Psoas muscle (tissue), 7 donors: ENCODE measurements at regions not wholly inside any gene's neighbourhood (a gene's known extent, or its start where the extent isn't known, plus 50 kb on each side); places are given as distances from the start of the nearest gene placed in this dataset.

Experiments
- ATAC-seq, 4 donors: fragments of 200-7000 bp; cut with Tn5 transposase; one replicate each; pipeline ENCODE4 v1.9.1; 2020; ENCODE audit warnings: moderate library complexity in 3 of 4, mild to moderate bottlenecking in 2 of 4
- DNase-seq, 2 donors: peaks; one replicate each; pipeline ENCODE4 v3.0.0-alpha.2; 2020
- H3K27ac ChIP-seq: fragments of 200-600 bp; one replicate; pipeline ENCODE4 v1.8.0; 2022
- H3K27me3 ChIP-seq, 3 donors: fragments of 200-600 bp in 1 of 3; one replicate each; pipeline versions ENCODE4 v1.6.1 to v1.8.0; 2013 to 2022; ENCODE audit warnings: low read length in 2 of 3, mild to moderate bottlenecking in 2 of 3, moderate library complexity in 1 of 3; ENCODE audit not compliant: insufficient read depth in 3 of 3
- H3K36me3 ChIP-seq, 2 donors: fragments of 200-600 bp in 1 of 2; one replicate each; pipeline versions ENCODE4 v1.6.1 to v1.8.0; 2013 to 2022; ENCODE audit warnings: low read depth in 1 of 2, mild to moderate bottlenecking in 1 of 2, moderate library complexity in 1 of 2; ENCODE audit not compliant: insufficient read depth in 1 of 2
- H3K4me1 ChIP-seq: fragments of 200-600 bp; one replicate; pipeline ENCODE4 v1.8.0; 2022
- H3K4me3 ChIP-seq: fragments of 200-600 bp; one replicate; pipeline ENCODE4 v1.8.0; 2022; ENCODE audit warnings: mild to moderate bottlenecking
- H3K9me3 ChIP-seq: fragments of 200-600 bp; one replicate; pipeline ENCODE4 v1.8.0; 2022
- WGBS, 3 donors: extraction: QIAGEN DNeasy Blood & Tissue Kit; methylation state at CpG; one replicate each; pipeline versions ENCODE4 v1.1.6 to v1.1.7; 2013; 5-methylcytosine and 5-hydroxymethylcytosine counted together
- intact Hi-C, 2 donors: fragments of 100-400 bp; cut with DNase I; formaldehyde crosslinking; loops; one replicate each; pipeline versions ENCODE4 v1.11.0 to v1.14.2; 2022
- TF ChIP-seq, protein P1 (sequence below): fragments of 200-600 bp; IDR thresholded peaks from one replicate; pipeline ENCODE4 v1.8.0; 2022; ENCODE audit warnings: antibody characterized with exemption
- donor health status: healthy with polysubstance abuse.
- donor health status: DM: no; HTN: no; CAD: no; lungs with moderate emphysema.
- donor health status: Bipolar disorder and iron deficiency.
- donor health status: healthy.
- donor health status: DM: yes; HTN: yes; CAD: no.
- donor health status: DM: no; HTN: no; CAD: no.
- donor health status: DM: yes; HTN: yes; CAD: no.

DNA sequence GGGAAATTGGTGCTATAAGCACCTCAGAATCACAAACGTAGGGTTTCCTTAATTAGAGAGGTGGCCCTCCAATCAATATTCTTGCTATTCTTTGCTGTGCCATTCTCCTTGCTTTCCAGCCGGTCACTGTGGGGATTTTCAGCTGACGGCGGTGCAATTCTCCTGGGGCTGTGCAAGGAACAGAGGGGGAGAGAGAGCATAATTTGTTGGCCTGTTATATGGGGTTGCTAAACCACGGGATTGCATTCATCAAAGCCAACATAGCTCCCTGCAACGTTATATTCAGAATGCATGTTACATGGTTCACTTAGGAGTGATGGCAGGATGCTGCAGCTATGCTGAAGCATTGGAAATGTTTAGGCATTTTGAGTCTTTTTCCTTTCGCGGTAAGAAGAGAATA lies 441.3 kb upstream of the CLINT1 start:
- no peak for DNase-seq
- Histone ChIP-seq H3K9me3 (peaks cover 5% of the 10 kb centered on the region), H3K27ac (no peak overlapping the region), H3K36me3 (no peaks in the 10 kb centered on the region), H3K27me3 (no peaks in the 10 kb centered on the region), H3K4me1 (no peaks in the 10 kb centered on the region), H3K4me3 (no peak overlapping the region)
- 29 to 33% (median 29%) methylated on average over 8 of the region's 8 CpGs for WGBS, 3 donors
- TF ChIP-seq, protein P1, sequence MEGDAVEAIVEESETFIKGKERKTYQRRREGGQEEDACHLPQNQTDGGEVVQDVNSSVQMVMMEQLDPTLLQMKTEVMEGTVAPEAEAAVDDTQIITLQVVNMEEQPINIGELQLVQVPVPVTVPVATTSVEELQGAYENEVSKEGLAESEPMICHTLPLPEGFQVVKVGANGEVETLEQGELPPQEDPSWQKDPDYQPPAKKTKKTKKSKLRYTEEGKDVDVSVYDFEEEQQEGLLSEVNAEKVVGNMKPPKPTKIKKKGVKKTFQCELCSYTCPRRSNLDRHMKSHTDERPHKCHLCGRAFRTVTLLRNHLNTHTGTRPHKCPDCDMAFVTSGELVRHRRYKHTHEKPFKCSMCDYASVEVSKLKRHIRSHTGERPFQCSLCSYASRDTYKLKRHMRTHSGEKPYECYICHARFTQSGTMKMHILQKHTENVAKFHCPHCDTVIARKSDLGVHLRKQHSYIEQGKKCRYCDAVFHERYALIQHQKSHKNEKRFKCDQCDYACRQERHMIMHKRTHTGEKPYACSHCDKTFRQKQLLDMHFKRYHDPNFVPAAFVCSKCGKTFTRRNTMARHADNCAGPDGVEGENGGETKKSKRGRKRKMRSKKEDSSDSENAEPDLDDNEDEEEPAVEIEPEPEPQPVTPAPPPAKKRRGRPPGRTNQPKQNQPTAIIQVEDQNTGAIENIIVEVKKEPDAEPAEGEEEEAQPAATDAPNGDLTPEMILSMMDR, result no peak
- no peak for ATAC-seq
- intact Hi-C loops, result no loop called here

DNA sequence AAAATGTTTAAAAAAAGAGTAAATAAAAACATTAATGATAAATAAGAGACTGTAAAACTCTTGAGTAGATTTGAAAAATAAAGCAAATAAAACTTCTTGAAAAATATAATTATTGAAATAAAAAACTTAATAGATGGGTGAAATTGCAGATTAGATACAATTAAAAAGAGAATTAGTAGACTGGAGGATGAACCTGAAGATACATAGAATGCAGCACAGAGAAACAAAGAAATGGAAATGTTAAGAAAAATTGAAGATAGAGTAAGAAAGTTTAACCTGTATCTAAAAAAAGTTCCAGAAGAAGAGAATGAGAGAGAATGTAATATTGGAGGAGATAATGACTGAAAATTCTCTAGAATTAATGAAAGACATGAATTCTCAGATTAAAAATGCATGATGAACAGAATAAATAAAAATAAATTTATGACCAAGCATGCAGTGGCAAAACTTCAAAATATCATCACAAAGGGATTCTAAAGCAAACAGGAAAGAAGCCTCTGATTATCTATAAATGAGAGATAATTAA lies 438.1 kb upstream of the CLINT1 start:
- intact Hi-C loops, result no loop called here
- Histone ChIP-seq H3K4me3 (no peak overlapping the region), H3K36me3 (no peaks in the 10 kb centered on the region), H3K27ac (no peak overlapping the region), H3K9me3 (peaks cover 17% of the 10 kb centered on the region), H3K4me1 (no peaks in the 10 kb centered on the region), H3K27me3 (no peaks in the 10 kb centered on the region)
- no peak for DNase-seq
- TF ChIP-seq, protein P1, result no peak
- ATAC-seq, result no peak

DNA sequence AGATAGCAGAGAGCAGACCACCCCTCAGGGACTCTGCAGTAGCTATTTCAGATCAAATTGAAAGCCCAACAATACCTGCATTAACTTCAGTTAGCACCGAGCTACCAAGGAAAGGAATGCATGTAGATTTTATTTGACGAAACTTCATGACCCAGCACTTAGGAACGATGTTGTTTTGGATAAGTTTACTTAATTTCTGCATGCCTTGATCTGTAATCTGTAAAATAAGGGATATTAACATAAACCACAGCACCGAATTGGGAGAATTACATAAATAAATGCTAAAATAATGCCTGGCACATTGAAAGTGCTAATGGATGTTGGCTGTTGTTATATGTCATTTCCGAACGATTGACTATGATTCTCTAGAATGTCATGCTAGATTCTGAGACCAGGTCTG lies 435.8 kb upstream of the CLINT1 start:
- TF ChIP-seq, protein P1, result no peak
- no peaks in the 10 kb centered on the region for H3K4me1 ChIP-seq
- WGBS, 3 donors, result 72 to 88% (median 76%) methylated on average over 6 of the region's 6 CpGs
- no peak overlapping the region for H3K4me3 ChIP-seq
- intact Hi-C loops, result no loop called here
- ATAC-seq (no peak), DNase-seq (no peak)
- H3K9me3 ChIP-seq, result peaks cover 17% of the 10 kb centered on the region
- H3K27ac ChIP-seq, result no peak overlapping the region
- no peaks in the 10 kb centered on the region for H3K27me3 ChIP-seq
- H3K36me3 ChIP-seq, result no peaks in the 10 kb centered on the region

GRCh38 chr5:158292981-158293380 lies 434.0 kb upstream of the CLINT1 start:
- Histone ChIP-seq H3K27ac (no peak overlapping the region), H3K4me3 (no peak overlapping the region), H3K27me3 (no peaks in the 10 kb centered on the region), H3K36me3 (no peaks in the 10 kb centered on the region), H3K9me3 (peaks cover 17% of the 10 kb centered on the region), H3K4me1 (no peaks in the 10 kb centered on the region)
- DNase-seq, result no peak
- intact Hi-C loops, result no loop called here
- WGBS, 3 donors, result 78 to 89% (median 80%) methylated on average over 1 of the region's 1 CpG
- ATAC-seq, result no peak
- TF ChIP-seq, protein P1, result no peak

GRCh38 chr5:158289967-158290366 lies 431.0 kb upstream of the CLINT1 start:
- no peak overlapping the region for H3K27ac ChIP-seq
- WGBS, 3 donors, result 83 to 89% (median 85%) methylated on average over 1 of the region's 1 CpG
- no peak for ATAC-seq
- H3K4me3 ChIP-seq, result no peak overlapping the region
- no peaks in the 10 kb centered on the region for H3K36me3 ChIP-seq
- no peaks in the 10 kb centered on the region for H3K4me1 ChIP-seq
- peaks cover 16% of the 10 kb centered on the region for H3K9me3 ChIP-seq
- intact Hi-C loops, result no loop called here
- DNase-seq, result no peak
- H3K27me3 ChIP-seq, result no peaks in the 10 kb centered on the region
- TF ChIP-seq, protein P1, result no peak
